ENCODE measurements at regions not wholly inside any gene's neighbourhood (a gene's known extent, or its start where the extent isn't known, plus 50 kb on each side); places are given as distances from the start of the nearest gene placed in this dataset.

GRCh38 chr6:141288947-141289346, 843.8 kb upstream of the GJE1 start:
- DNase-seq: no peak

DNA sequence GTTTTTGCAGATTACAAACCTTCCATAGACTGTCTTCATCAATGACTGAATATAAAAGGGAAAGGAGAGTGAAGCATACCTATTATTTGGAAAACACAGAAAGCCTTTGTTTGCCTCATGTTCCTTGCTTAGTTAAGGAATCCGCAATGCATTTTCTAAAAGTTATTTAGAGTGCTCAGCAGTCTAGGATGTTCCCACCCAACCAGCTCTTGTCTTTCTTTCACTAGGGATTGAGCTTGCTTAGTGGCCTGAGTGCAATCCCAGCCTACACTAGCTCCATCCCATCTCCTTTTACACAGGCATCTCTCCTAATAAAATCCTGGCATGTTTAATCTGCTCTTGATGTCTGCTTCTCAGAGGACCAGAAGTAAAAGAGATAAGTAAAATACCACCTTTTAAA, 850.5 kb upstream of the GJE1 start:
- DNase-seq: no peak

GRCh38 chr6:141269684-141270083, 863.0 kb upstream of the GJE1 start:
- no peak for DNase-seq

- DNase-seq: no peak
Observed at GRCh38 chr6:141267420-141267819, 865.3 kb upstream of the GJE1 start.

DNA sequence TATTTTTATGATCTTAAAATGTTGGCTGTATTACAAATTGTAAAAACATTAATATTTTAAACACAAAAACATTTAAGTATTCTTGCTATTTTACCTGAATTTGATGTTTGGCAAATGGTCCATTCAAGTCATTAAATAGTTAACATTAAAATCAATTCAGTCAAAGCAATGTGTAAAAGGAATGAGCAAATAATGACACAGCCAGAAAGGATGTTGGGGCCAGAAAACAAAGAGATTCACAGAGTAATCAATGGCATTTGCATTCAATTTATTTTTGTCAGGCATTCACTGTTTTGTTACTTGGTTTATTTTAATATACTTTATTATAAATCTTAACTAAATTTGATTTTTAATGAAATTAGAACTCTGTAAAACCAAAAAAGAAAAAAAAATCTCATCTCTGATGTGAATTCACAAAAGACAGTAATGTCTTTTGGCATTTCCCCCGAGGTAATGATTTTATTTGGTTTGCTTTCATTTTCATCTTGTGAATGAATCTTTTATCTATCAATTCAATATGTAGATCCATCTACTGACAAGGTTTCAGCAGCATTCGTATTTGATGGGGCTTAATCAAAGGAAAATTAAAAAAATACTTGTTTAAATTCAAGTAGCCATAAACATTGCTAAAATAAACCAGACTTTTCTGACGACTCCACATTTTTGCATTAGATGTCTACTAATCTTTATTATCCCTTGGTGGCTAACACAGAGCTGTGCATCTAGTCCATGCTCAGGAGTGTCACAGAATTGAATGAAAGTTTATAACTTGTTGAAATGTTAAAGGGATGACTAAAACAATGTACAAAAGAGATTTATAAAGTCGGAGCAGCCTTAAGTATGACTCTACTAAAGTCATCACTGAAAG, 866.7 kb upstream of the GJE1 start:
- no peak for DNase-seq

DNA sequence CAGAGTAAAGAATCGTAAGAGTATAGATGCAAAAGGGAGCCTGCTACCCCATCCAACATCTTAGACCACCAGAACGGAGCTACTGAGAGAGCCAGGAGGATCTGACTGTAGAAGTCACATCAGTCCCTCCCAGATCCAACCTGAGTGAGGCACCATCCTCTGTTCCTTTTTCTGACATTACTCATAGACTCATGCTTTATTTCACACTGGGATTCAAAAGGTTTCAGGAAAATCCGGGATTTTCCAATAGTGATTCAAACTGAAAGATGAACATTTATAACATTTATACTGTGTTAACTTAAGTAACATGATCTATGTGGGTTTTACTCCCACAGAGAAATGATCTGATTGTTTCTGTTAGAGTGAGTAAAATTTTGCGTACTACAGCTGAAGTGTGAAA, 868.6 kb upstream of the GJE1 start:
- no peak for DNase-seq

GRCh38 chr6:141261672-141262060, 871.1 kb upstream of the GJE1 start:
- DNase-seq: no peak

DNA sequence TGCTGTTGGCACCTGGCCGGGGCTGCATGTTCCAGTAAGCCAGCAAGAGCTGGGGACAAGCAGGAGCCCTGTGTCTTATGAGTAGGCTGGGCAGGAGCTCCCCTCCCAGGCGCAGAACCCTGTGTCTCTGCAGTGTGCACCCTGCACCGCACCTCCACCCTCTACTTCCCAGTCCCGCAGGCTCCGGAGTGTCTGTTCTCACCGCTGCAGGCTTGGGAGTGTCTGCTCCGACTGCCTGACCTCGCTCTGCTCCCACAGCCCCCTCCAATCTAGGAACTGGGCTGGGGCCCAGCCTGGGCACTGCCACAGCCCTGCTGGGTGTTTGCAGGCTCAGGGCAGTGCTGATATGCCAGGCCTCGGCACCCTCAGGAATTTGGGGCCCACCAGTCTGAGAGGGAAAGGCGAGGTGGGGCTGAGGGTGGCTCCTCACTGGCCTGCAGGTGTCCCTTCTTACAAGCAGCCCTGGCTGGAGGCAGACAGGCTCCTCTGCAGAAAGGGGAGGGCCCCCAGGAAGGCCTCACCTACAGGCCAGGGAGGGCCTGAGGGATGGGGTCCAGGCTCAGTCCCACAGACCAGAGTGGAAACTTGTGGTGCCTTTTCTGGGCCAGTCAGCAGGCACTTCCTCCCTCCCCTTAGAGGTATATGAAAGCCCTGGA, 871.6 kb upstream of the GJE1 start:
- DNase-seq: no peak

DNA sequence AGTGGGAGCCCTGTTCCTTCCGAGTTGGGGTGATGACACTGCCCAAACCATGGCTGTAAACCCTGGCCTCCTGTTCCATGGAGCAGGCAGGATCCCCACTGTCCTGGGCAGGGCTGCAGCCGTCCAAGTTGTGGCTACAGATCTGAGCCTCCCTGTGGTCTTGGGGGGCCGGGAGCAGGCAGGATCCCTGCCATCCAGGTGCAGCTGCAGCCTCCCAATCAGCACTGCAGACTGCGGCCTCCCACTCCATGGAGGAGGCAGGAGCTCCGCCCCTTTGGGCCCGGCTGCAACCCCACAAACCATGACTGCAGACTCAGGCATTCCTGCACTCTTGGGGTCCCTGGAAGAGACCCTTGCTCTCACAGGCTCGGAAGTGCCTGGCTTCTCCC, 872.1 kb upstream of the GJE1 start:
- DNase-seq: no peak

GRCh38 chr6:141259807-141260206, 872.9 kb upstream of the GJE1 start:
- DNase-seq: no peak

- no peak for DNase-seq
Observed at GRCh38 chr6:141259091-141259490, 873.6 kb upstream of the GJE1 start.

- no peak for DNase-seq
Observed at GRCh38 chr6:141258516-141258915, 874.2 kb upstream of the GJE1 start.

DNA sequence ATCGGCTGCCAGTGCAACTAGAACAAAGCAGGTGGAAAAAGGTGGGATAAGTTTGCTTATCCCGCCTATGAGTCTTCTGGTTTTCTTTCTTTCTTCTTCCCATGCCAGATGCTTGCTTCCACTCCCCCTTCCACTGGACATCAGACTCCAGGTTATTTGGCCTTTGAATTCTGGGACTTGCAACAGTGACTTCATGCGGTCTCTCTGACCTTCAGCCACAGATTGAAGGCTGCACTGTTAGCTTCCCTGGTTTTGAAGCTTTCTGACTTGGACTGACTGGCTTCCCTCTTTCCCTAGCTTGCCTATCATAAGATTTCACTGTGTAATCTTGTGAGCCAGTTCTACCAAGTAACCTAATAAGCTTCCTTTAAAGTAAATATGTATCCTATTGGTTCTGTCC, 878.4 kb upstream of the GJE1 start:
- DNase-seq: no peak

- DNase-seq: no peak
Observed at GRCh38 chr6:141252828-141253608, 879.7 kb upstream of the GJE1 start.

DNA sequence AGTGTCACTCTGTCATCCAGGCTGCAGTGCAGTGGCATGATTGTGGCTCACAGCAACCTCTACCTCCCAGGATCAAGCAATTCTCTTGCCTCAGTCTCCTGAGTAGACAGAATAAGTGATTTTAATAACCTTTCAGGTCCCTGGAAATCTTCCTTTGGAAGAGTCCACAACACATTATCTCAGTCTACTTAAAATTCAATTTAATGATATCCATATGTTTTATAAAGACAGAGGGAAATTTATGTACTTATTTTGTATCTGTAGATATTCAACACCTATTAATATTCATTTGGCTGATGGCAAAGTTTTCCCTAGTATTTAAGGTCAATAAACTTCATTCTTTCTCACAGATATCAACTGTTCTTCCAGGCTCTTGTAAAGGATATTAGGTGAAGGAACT, 881.4 kb upstream of the GJE1 start:
- no peak for DNase-seq

DNA sequence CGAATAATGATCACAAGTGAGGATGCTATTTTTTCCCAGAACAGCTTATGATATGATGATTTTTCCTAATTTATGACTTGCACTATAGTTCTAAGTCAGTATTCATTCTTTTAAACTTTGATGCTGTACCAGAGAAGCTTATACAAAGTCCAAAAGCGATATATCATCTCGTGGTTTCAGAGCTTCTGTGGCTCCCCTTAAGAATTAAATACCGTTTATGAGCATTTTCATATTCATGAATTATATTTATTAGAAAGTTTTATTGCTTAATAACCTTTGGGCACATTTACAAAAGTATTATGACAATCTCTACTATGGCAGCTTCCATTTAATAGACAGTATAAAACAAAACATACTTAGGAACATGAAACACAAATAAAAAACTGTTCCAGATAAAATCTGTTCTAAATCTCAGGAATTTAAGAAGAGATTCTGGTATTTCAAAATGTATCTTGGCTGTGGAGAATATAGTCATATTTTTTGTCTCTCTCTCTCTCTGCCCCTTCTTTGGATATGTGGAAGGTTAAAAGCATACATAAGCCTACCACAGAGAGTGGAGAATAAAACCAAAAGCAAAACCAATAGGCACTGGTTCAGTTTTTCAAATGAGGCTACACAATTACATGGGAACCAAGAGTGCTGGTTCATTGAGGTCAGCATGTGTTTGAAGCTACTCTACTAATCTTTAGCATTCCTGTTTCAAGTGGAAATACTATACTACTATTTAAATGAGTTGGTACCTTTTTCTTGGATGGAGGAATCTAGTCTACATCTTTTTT, 884.5 kb upstream of the GJE1 start:
- DNase-seq: no peak

DNA sequence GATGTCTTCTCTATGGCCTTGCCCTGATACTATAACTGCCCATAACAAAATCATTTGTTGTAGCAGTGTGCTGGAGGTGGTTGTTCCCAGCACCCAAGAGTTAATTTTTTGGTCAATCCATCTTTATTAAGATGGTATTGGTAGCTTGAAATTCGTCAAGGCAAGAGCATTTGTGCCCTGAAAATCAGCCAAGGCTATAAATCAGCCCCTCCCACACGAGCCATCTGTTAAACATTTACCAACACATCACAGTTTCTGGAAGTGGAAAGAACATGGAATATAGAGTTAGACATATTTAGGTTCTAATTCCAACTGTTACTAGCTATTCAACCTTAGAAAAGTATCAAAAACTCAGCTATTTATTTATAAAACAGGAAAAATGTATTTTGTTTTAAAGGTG, 888.4 kb upstream of the GJE1 start:
- DNase-seq: no peak

DNA sequence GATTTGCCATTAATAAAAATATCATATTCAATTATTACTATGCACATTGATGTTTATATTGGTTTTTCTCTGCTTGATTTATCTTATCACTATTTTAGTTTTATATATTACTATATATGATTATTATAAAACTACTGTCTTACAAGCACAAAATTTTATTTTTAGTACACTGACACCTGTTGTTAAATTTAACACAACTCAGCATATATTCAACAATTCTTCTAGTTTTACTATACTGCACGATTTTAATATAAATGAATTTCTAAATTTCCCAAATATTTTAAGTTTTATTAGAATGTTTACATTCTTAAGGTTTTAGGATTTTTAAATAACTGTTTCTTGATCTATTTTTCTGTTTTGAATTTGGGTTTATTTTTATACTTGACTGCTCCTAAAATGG, 889.8 kb upstream of the GJE1 start:
- no peak for DNase-seq

DNA sequence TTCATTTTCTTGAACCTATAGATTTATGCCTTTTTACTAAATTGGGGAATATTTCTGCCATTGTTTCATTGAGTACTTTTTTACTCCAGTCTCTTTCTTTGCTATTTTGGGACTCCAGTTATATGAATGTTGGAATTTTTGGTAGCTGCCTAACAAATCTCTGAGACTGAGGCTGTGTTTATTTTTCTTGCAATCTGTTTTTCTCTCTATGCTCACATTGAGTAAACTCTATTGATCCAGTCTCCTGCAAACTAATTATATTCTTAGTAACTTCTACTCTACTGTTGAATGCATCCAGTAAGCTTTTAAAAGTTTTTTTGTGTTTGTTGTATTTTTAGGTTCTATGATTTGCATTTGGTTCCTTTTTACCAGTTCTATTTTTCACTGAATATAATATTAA, 903.4 kb upstream of the GJE1 start:
- no peak for DNase-seq

DNA sequence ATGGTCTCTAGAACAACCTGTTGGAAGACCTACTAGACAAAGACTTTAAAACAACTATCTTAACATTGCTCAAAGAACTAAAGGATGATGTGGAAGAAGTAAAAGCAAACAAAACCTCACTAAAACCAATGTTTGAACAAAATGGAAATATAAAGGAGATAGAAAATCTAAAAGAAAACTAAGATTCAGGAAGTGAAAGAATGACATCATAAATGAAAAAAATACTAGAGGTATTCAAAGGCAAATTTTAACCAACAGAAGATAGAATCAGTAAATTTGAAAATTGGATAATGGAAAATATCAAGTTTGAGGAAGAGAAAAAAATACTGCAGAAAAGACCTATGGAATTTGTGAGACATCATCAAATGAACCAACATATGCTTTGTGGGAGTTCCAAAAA, 914.1 kb upstream of the GJE1 start:
- DNase-seq: no peak

- no peak for DNase-seq
Observed at GRCh38 chr6:141216726-141217125, 916.0 kb upstream of the GJE1 start.

DNA sequence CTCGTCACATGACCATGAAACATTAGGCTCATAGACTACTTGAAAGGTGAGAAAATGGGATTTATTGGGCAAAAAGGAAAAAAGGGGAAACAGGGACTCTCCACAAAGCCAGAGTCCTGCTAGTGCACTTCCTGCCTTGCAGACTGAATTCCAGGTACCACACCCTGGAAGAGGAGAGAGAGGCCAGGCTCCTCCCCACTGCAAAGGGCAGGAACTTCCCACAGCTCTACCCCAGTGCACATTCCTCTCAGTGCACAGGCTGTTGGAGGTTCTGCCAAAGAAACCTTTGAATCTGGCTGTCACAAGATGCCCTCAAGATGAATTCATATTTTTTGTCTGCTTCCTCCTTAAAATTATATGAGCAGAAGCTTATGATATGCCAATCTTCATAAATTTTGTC, 920.4 kb upstream of the GJE1 start:
- DNase-seq: no peak

- no peak for DNase-seq
Observed at GRCh38 chr6:141211845-141212244, 920.9 kb upstream of the GJE1 start.
